ENCODE measurements at regions not wholly inside any gene's neighbourhood (a gene's known extent, or its start where the extent isn't known, plus 50 kb on each side); places are given as distances from the start of the nearest gene placed in this dataset.

DNA sequence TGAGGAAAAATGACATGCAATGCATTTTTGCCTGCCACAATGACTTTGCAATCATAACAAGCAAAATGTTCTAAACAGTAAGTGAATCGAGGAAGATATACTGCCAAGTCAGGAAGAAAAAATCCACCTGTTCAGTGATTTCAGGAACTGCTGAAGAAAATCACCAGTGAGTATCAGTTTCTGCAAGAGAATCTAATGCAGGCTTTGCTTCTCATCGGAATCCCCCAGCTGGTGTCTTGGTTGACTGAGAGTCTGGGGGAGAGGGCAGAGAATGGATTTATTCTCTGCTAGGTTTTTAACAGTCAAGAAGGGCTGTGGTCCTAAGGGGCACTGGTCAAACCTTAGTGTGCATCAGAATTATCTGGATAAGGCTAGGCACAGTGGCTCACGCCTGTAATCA lies 363.4 kb downstream of the CDH26 start:
- TF ChIP-seq, protein P1, sequence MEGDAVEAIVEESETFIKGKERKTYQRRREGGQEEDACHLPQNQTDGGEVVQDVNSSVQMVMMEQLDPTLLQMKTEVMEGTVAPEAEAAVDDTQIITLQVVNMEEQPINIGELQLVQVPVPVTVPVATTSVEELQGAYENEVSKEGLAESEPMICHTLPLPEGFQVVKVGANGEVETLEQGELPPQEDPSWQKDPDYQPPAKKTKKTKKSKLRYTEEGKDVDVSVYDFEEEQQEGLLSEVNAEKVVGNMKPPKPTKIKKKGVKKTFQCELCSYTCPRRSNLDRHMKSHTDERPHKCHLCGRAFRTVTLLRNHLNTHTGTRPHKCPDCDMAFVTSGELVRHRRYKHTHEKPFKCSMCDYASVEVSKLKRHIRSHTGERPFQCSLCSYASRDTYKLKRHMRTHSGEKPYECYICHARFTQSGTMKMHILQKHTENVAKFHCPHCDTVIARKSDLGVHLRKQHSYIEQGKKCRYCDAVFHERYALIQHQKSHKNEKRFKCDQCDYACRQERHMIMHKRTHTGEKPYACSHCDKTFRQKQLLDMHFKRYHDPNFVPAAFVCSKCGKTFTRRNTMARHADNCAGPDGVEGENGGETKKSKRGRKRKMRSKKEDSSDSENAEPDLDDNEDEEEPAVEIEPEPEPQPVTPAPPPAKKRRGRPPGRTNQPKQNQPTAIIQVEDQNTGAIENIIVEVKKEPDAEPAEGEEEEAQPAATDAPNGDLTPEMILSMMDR (IDR thresholded peaks at IDR 0.05; ENCODE audit: insufficient read depth, low read length): no peak
- TF ChIP-seq REST (IDR thresholded peaks at IDR 0.05; ENCODE audit: insufficient replicate concordance, low read depth) (no peak), POLR2AphosphoS5 (IDR thresholded peaks at IDR 0.05; ENCODE audit: low read depth) (no peak), GABPA (IDR thresholded peaks at IDR 0.05; ENCODE audit: low read depth) (no peak)

Data from HL-60 (cell line).